Ishikawa (cell line): ENCODE measurements at regions not wholly inside any gene's neighbourhood (a gene's known extent, or its start where the extent isn't known, plus 50 kb on each side); places are given as distances from the start of the nearest gene placed in this dataset.

ENCODE experiments used
- CEBPB ChIP-seq: IDR thresholded peaks from 2 replicates; pipeline ENCODE4 v1.6.1; 2012
- CREB1 ChIP-seq: IDR thresholded peaks from 2 replicates; pipeline ENCODE4 v1.6.1; 2012; ENCODE audit warnings: low read depth
- EGR1 ChIP-seq: IDR thresholded peaks from 2 replicates; pipeline ENCODE4 v1.6.1; 2012
- EP300 ChIP-seq: IDR thresholded peaks from 2 replicates; pipeline ENCODE4 v1.6.1; 2012; ENCODE audit warnings: borderline replicate concordance
- FOXM1 ChIP-seq: IDR thresholded peaks from 2 replicates; pipeline ENCODE4 v1.6.1; 2012; ENCODE audit warnings: low read depth, borderline replicate concordance
- MAX ChIP-seq: IDR thresholded peaks from 2 replicates; pipeline ENCODE4 v1.6.1; 2012
- NFIC ChIP-seq: IDR thresholded peaks from 2 replicates; pipeline ENCODE4 v1.6.1; 2012
- RAD21 ChIP-seq: IDR thresholded peaks from 2 replicates; pipeline ENCODE4 v1.6.1; 2012; ENCODE audit warnings: low read depth
- REST ChIP-seq: IDR thresholded peaks from 2 replicates; pipeline ENCODE4 v1.6.1; 2012; ENCODE audit warnings: low read depth, mild to moderate bottlenecking
- TAF1 ChIP-seq: IDR thresholded peaks from 2 replicates; pipeline ENCODE4 v1.6.1; 2012; ENCODE audit warnings: low read depth, mild to moderate bottlenecking
- TCF12 ChIP-seq: IDR thresholded peaks from 2 replicates; pipeline ENCODE4 v1.6.1; 2012; ENCODE audit warnings: low read depth
- TEAD4 ChIP-seq: IDR thresholded peaks from 2 replicates; pipeline ENCODE4 v1.6.1; 2012
- USF1 ChIP-seq: IDR thresholded peaks from 2 replicates; pipeline ENCODE4 v1.6.1; 2012
- YY1 ChIP-seq: IDR thresholded peaks from 2 replicates; pipeline ENCODE4 v1.6.1; 2012; ENCODE audit warnings: low read depth
- ZBTB7A ChIP-seq: IDR thresholded peaks from 2 replicates; pipeline ENCODE4 v1.6.1; 2012; ENCODE audit warnings: low read depth

GRCh38 chr2:226467221-226467620, 332.4 kb downstream of the IRS1 start:
- no peak for TF ChIP-seq CREB1
- no peak for TF ChIP-seq FOXM1
- TF ChIP-seq TCF12 = no peak
- TF ChIP-seq NFIC = no peak

- TF ChIP-seq REST (no peak), NFIC (no peak), TEAD4 (no peak), ZBTB7A (no peak), MAX (no peak), CEBPB (no peak), TCF12 (no peak), CREB1 (no peak), YY1 (no peak), EP300 (no peak), USF1 (no peak), RAD21 (no peak), TAF1 (no peak)
These were observed 333.0 kb downstream of the IRS1 start for GRCh38 chr2:226466589-226466988.

GRCh38 chr2:226466124-226466523, 333.5 kb downstream of the IRS1 start:
- TF ChIP-seq RAD21 (no peak), REST (no peak), CREB1 (no peak), EP300 (no peak), USF1 (no peak), NFIC (no peak), CEBPB (no peak), YY1 (no peak), ZBTB7A (no peak), TAF1 (no peak), FOXM1 (no peak), TCF12 (no peak), MAX (no peak)

- no peak for TF ChIP-seq TAF1
- TF ChIP-seq CEBPB = no peak
- TF ChIP-seq NFIC = no peak
- no peak for TF ChIP-seq ZBTB7A
- TF ChIP-seq MAX = no peak
- no peak for TF ChIP-seq RAD21
- no peak for TF ChIP-seq TCF12
- no peak for TF ChIP-seq YY1
- no peak for TF ChIP-seq USF1
- TF ChIP-seq FOXM1 = no peak
These were observed 335.2 kb downstream of the IRS1 start for GRCh38 chr2:226464380-226464779.

- TF ChIP-seq EGR1 = no peak
- no peak for TF ChIP-seq REST
- no peak for TF ChIP-seq MAX
- no peak for TF ChIP-seq TAF1
- no peak for TF ChIP-seq NFIC
- no peak for TF ChIP-seq ZBTB7A
These were observed 336.5 kb downstream of the IRS1 start for GRCh38 chr2:226463154-226463553.
